DND-41 (cell line): ENCODE measurements at regions not wholly inside any gene's neighbourhood (a gene's known extent, or its start where the extent isn't known, plus 50 kb on each side); places are given as distances from the start of the nearest gene placed in this dataset.

ENCODE experiments used
- ATAC-seq: fragments of 200-7000 bp; cut with Tn5 transposase; 3 replicates; pipeline ENCODE4 v1.9.1; 2021; ENCODE audit warnings: low read depth; ENCODE audit not compliant: insufficient read depth
- DNase-seq: peaks from one replicate; pipeline ENCODE4 v3.0.0-alpha.2; 2020
- H2AFZ ChIP-seq: 2 replicates; pipeline ENCODE4 v1.6.0; 2012; ENCODE audit warnings: low read depth, low read length
- H3K27ac ChIP-seq: 2 replicates; pipeline ENCODE4 v1.5.1; 2012; ENCODE audit warnings: low read length, inconsistent platforms
- H3K27me3 ChIP-seq: fragments of 200-600 bp; sonication (generic); 2 replicates; pipeline ENCODE4 v1.6.0; 2012; ENCODE audit warnings: low read length, mild to moderate bottlenecking, inconsistent platforms; ENCODE audit not compliant: insufficient read depth, poor library complexity
- H3K36me3 ChIP-seq: 2 replicates; pipeline ENCODE4 v1.5.1; 2012; ENCODE audit warnings: low read length, inconsistent platforms; ENCODE audit not compliant: insufficient read depth
- H3K4me1 ChIP-seq: 2 replicates; pipeline ENCODE4 v1.5.1; 2012; ENCODE audit warnings: mild to moderate bottlenecking, low read length; ENCODE audit not compliant: insufficient read depth
- H3K4me2 ChIP-seq: 2 replicates; pipeline ENCODE4 v1.6.0; 2012; ENCODE audit warnings: mild to moderate bottlenecking, moderate library complexity, low read length, inconsistent platforms; ENCODE audit not compliant: insufficient read depth
- H3K4me3 ChIP-seq, 2 experiments: fragments of 200-600 bp in 1 of 2; shearing (Covaris generic) in 1 of 2; 2 replicates each; pipeline ENCODE4 v1.5.1; 2012 to 2016; ENCODE audit warnings: inconsistent platforms in 2 of 2, low read length in 2 of 2, mild to moderate bottlenecking in 2 of 2, low read depth in 1 of 2, moderate library complexity in 1 of 2
- H3K79me2 ChIP-seq: 2 replicates; pipeline ENCODE4 v1.6.0; 2012; ENCODE audit warnings: low read length, inconsistent platforms; ENCODE audit not compliant: insufficient read depth
- H3K9ac ChIP-seq: 2 replicates; pipeline ENCODE4 v1.6.0; 2012; ENCODE audit warnings: low read depth, mild to moderate bottlenecking, inconsistent platforms, low read length, moderate library complexity
- H3K9me3 ChIP-seq: 2 replicates; pipeline ENCODE4 v1.5.1; 2012; ENCODE audit warnings: low read length, moderate library complexity, mild to moderate bottlenecking, inconsistent platforms; ENCODE audit not compliant: insufficient read depth, severe bottlenecking
- H4K20me1 ChIP-seq: 2 replicates; pipeline ENCODE4 v1.6.0; 2012; ENCODE audit warnings: low read length; ENCODE audit not compliant: insufficient read depth
- EZH2 ChIP-seq: IDR thresholded peaks from 3 replicates; pipeline ENCODE4 v1.6.1; 2012; ENCODE audit warnings: borderline replicate concordance, low read depth, mild to moderate bottlenecking, moderate library complexity, low read length, inconsistent platforms; ENCODE audit not compliant: severe bottlenecking
- TF ChIP-seq, protein P1 (sequence below): IDR thresholded peaks from 2 replicates; pipeline ENCODE4 v1.5.1; 2012; ENCODE audit warnings: borderline replicate concordance, low read length, moderate library complexity, mild to moderate bottlenecking; ENCODE audit not compliant: poor library complexity, severe bottlenecking; ENCODE audit errors: extremely low read depth

DNA sequence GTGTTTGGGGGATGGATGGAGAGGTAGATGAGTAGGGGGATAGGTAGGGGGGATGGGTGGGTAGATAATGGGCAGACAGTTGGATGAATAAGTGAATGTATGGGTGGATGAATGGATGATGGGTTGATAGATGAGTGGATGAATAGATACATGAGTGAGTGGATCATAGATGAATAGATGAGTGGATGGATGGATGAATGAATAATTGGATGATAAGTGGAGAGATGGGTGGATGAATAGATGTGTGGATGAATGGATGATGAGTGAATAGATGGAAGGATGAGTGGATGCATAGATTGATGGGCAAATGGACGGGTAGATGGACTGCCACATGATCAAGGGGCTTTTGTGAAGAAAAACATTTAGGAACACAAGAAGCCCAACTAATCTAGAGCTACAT, 133.3 kb upstream of the F3 start:
- Histone ChIP-seq H3K27ac (no peak overlapping the region), H3K79me2 (no peaks in the 10 kb centered on the region), H3K4me1 (no peaks in the 10 kb centered on the region), H3K9me3 (no peaks in the 10 kb centered on the region), H3K4me3 (no peak overlapping the region), H3K4me2 (no peak overlapping the region), H2AFZ (no peak overlapping the region), H4K20me1 (no peaks in the 10 kb centered on the region), H3K9ac (no peak overlapping the region), H3K27me3 (no peaks in the 10 kb centered on the region), H3K36me3 (no peaks in the 10 kb centered on the region)
- ATAC-seq (no peak), DNase-seq (no peak)
- TF ChIP-seq, protein P1, sequence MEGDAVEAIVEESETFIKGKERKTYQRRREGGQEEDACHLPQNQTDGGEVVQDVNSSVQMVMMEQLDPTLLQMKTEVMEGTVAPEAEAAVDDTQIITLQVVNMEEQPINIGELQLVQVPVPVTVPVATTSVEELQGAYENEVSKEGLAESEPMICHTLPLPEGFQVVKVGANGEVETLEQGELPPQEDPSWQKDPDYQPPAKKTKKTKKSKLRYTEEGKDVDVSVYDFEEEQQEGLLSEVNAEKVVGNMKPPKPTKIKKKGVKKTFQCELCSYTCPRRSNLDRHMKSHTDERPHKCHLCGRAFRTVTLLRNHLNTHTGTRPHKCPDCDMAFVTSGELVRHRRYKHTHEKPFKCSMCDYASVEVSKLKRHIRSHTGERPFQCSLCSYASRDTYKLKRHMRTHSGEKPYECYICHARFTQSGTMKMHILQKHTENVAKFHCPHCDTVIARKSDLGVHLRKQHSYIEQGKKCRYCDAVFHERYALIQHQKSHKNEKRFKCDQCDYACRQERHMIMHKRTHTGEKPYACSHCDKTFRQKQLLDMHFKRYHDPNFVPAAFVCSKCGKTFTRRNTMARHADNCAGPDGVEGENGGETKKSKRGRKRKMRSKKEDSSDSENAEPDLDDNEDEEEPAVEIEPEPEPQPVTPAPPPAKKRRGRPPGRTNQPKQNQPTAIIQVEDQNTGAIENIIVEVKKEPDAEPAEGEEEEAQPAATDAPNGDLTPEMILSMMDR, result no peak
- TF ChIP-seq EZH2, result no peak

DNA sequence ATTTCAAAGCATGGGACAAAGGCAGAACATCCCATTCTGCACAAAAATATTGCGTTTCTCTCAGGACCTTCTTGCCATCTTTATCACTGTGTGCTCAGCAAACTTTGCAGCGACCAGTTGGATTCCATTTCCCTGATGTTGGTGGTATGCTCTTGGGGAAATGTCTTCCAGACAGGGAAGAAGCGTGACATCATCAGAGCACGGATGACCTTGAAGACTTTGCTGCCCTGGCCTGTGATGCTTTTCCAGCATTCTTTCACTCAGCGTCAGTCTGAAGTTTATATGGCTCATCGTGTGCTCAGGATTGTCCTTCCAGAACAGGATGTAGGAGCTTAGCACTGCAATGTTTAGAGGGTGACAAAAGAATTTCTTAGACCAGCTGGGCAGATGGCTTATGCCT, 131.4 kb upstream of the F3 start:
- Histone ChIP-seq H4K20me1 (no peaks in the 10 kb centered on the region), H3K4me1 (no peaks in the 10 kb centered on the region), H2AFZ (no peak overlapping the region), H3K4me2 (no peak overlapping the region), H3K79me2 (no peaks in the 10 kb centered on the region), H3K27me3 (no peaks in the 10 kb centered on the region), H3K9ac (no peak overlapping the region), H3K27ac (no peak overlapping the region), H3K36me3 (no peaks in the 10 kb centered on the region), H3K4me3 (no peak overlapping the region), H3K9me3 (no peaks in the 10 kb centered on the region)
- DNase-seq (no peak), ATAC-seq (no peak)
- TF ChIP-seq, protein P1, result no peak
- no peak for TF ChIP-seq EZH2

DNA sequence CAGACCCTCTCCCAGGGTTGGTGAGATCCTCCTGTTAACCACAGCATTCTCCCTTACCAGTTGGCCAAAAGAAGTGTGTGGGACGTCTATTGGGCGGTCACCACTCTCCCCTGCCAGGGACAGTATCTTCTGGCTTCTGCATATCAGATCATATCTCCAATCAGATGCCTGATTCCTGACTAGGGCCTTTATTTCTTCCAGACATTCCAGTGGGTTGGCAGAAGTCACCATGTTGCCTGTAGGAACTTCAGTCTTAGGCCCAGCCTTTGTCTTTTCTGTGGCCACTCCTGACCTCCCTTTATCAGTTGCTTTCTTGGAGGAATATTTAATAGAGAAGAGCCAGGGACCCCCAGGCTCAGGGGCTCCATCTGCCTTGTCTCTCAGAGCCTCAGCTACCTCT, 130.4 kb upstream of the F3 start:
- H3K27me3 ChIP-seq, result no peaks in the 10 kb centered on the region
- no peaks in the 10 kb centered on the region for H3K79me2 ChIP-seq
- no peak overlapping the region for H3K4me2 ChIP-seq
- H2AFZ ChIP-seq, result no peak overlapping the region
- H3K9ac ChIP-seq, result no peak overlapping the region
- no peak overlapping the region for H3K27ac ChIP-seq
- no peak for TF ChIP-seq EZH2
- TF ChIP-seq, protein P1, result no peak
- H4K20me1 ChIP-seq, result no peaks in the 10 kb centered on the region
- H3K4me3 ChIP-seq, result no peak overlapping the region
- no peaks in the 10 kb centered on the region for H3K36me3 ChIP-seq
- DNase-seq, result no peak
- H3K4me1 ChIP-seq, result no peaks in the 10 kb centered on the region
- H3K9me3 ChIP-seq, result no peaks in the 10 kb centered on the region
- ATAC-seq, result no peak

DNA sequence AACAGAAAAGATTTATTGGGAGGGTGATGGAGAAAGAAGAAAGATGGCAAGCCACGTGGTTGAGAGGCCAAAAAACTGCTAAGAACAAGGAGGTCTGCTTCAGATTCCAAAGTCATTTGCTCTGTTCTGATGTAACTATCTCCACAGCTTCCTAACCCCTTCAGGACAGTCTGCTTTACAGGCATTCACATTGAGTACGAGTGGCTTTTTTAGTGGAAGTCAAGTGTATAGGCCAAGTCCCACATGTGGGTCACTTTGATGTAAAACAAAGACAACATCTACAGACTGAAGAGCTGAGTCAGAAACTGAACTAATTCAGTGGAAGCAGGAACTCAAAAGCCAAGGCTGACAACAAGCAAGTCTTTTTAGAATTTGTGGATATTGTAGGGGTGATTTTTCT, 128.7 kb upstream of the F3 start:
- Histone ChIP-seq H3K79me2 (no peaks in the 10 kb centered on the region), H3K4me2 (no peak overlapping the region), H3K4me1 (no peaks in the 10 kb centered on the region), H3K27me3 (no peaks in the 10 kb centered on the region), H3K36me3 (no peaks in the 10 kb centered on the region), H3K4me3 (no peak overlapping the region), H3K9ac (no peak overlapping the region), H4K20me1 (no peaks in the 10 kb centered on the region), H2AFZ (no peak overlapping the region), H3K27ac (no peak overlapping the region), H3K9me3 (no peaks in the 10 kb centered on the region)
- DNase-seq (no peak), ATAC-seq (no peak)
- no peak for TF ChIP-seq EZH2
- TF ChIP-seq, protein P1, result no peak
